BJ (cell line): ENCODE measurements at regions not wholly inside any gene's neighbourhood (a gene's known extent, or its start where the extent isn't known, plus 50 kb on each side); places are given as distances from the start of the nearest gene placed in this dataset.

Source experiments
- CTCF ChIA-PET: fragments of 350-600 bp; formaldehyde crosslinking; extraction: SDS; loops from one replicate; lab custom pipeline; 2021; ENCODE audit warnings: antibody characterized with exemption, inconsistent platforms; lab: Yijun Ruan, JAX
- POLR2A ChIA-PET: fragments of 300-600 bp; sonication (Branson Sonifier 250); formaldehyde crosslinking; extraction: SDS; loops from one replicate; lab custom pipeline; 2021; ENCODE audit warnings: antibody characterized with exemption; lab: Charles Lee
- DNase-seq: peaks from one replicate; pipeline ENCODE4 v3.0.0-alpha.2; 2011; ENCODE audit warnings: low read depth
- H3K27me3 ChIP-seq: 2 replicates; pipeline ENCODE4 v1.6.0; 2011; ENCODE audit warnings: low read length; ENCODE audit not compliant: control insufficient read depth, insufficient read depth
- H3K36me3 ChIP-seq: 2 replicates; pipeline ENCODE4 v1.5.1; 2011; ENCODE audit warnings: low read length; ENCODE audit not compliant: control insufficient read depth, insufficient read depth
- H3K4me3 ChIP-seq: 2 replicates; pipeline ENCODE4 v1.5.1; 2011; ENCODE audit warnings: low read depth, mild to moderate bottlenecking, control low read depth, low read length
- CTCF ChIP-seq: IDR thresholded peaks from 2 replicates; pipeline ENCODE4 v1.5.1; 2011; ENCODE audit warnings: low read depth, mild to moderate bottlenecking, control low read depth, inconsistent platforms, low read length, moderate library complexity; ENCODE audit not compliant: insufficient read depth

GRCh38 chr4:125060376-125060775, 254.4 kb upstream of the FAT4 start:
- ChIA-PET CTCF (no interaction called here), POLR2A (no interaction called here)
- Histone ChIP-seq H3K36me3 (no peaks in the 10 kb centered on the region), H3K4me3 (no peak overlapping the region), H3K27me3 (no peaks in the 10 kb centered on the region)
- DNase-seq, result no peak
- TF ChIP-seq CTCF, result no peak

GRCh38 chr4:125049711-125050110, 265.0 kb upstream of the FAT4 start:
- H3K36me3 ChIP-seq, result no peaks in the 10 kb centered on the region
- no peak for TF ChIP-seq CTCF
- no peak for DNase-seq
- ChIA-PET POLR2A (no interaction called here), CTCF (no interaction called here)
- H3K4me3 ChIP-seq, result no peak overlapping the region
- H3K27me3 ChIP-seq, result no peaks in the 10 kb centered on the region

GRCh38 chr4:125045311-125045710, 269.4 kb upstream of the FAT4 start:
- ChIA-PET CTCF (no interaction called here), POLR2A (no interaction called here)
- Histone ChIP-seq H3K36me3 (no peaks in the 10 kb centered on the region), H3K4me3 (no peak overlapping the region), H3K27me3 (no peaks in the 10 kb centered on the region)
- DNase-seq, result no peak
- TF ChIP-seq CTCF, result no peak

GRCh38 chr4:125044886-125045285, 269.9 kb upstream of the FAT4 start:
- H3K27me3 ChIP-seq, result no peaks in the 10 kb centered on the region
- no peak overlapping the region for H3K4me3 ChIP-seq
- TF ChIP-seq CTCF, result no peak
- ChIA-PET CTCF (no interaction called here), POLR2A (no interaction called here)
- no peaks in the 10 kb centered on the region for H3K36me3 ChIP-seq
- no peak for DNase-seq

GRCh38 chr4:125043486-125043885, 271.3 kb upstream of the FAT4 start:
- POLR2A ChIA-PET, result interaction anchor here (0.6 kb wide), 1 partner anchor 11 kb away, joined by 5 read pairs; no protein-coding TSS in a partner anchor
- Histone ChIP-seq H3K27me3 (no peaks in the 10 kb centered on the region), H3K4me3 (no peak overlapping the region), H3K36me3 (no peaks in the 10 kb centered on the region)
- DNase-seq, result no peak
- CTCF ChIA-PET, result interaction anchor here (1.0 kb wide), 1 partner anchor 9 kb away, joined by 3 read pairs; no protein-coding TSS in a partner anchor
- TF ChIP-seq CTCF, result no peak
